GM12878 (cell line): ENCODE measurements at regions not wholly inside any gene's neighbourhood (a gene's known extent, or its start where the extent isn't known, plus 50 kb on each side); places are given as distances from the start of the nearest gene placed in this dataset.

Experiments used
- ATAC-seq: fragments of 200-7000 bp; cut with Tn5 transposase; 3 replicates; pipeline ENCODE4 v1.9.1; 2020; ENCODE audit warnings: mild to moderate bottlenecking, moderate library complexity
- BruUV-seq: library from RNA; stranded (reverse); fragments of 400-500 nt; replicated peaks from 2 replicates; lab custom pipeline; 2021; lab: Mats Ljungman, UMichigan
- CTCF ChIA-PET: fragments of 300-600 bp; sonication (Branson Sonifier 250); formaldehyde crosslinking; extraction: SDS; loops from one replicate; lab custom pipeline; 2021; ENCODE audit warnings: inconsistent platforms; lab: Yijun Ruan, JAX
- POLR2A ChIA-PET: fragments of 350-600 bp; formaldehyde crosslinking; extraction: SDS; loops from one replicate; lab custom pipeline; 2021; ENCODE audit warnings: inconsistent platforms; lab: Charles Lee
- RAD21 ChIA-PET: fragments of 300-600 bp; sonication (Branson Sonifier 250); formaldehyde crosslinking; loops from one replicate; lab custom pipeline; 2023; ENCODE audit warnings: antibody characterized with exemption; ENCODE audit not compliant: unreplicated experiment; lab: Charles Lee
- SMC1A ChIA-PET: fragments of 300-600 bp; sonication (Branson Sonifier 250); formaldehyde crosslinking; loops from one replicate; lab custom pipeline; 2023; ENCODE audit not compliant: unreplicated experiment, uncharacterized antibody; lab: Charles Lee
- DNase-seq: peaks from one replicate; pipeline ENCODE4 v3.0.0-alpha.2; 2011; ENCODE audit warnings: low read depth, low spot score
- FAIRE-seq: peaks from 3 replicates; lab custom pipeline; 2011; peaks lifted over from hg19 to GRCh38; lab: Jason Lieb, UNC
- H2AFZ ChIP-seq: 2 replicates; pipeline ENCODE4 v1.6.0; 2011; ENCODE audit warnings: low read depth, low read length, control low read depth; ENCODE audit not compliant: control insufficient read depth
- H3K27ac ChIP-seq: 2 replicates; pipeline ENCODE4 v1.5.1; 2011; ENCODE audit warnings: control low read depth; ENCODE audit not compliant: control insufficient read depth, insufficient read depth
- H3K27me3 ChIP-seq, 2 experiments: replicated peaks in 1 of 2; 2 replicates each; pipeline versions ENCODE4 v1.6.0 to v1.6.1; 2011; ENCODE audit warnings: low read length in 1 of 2; ENCODE audit not compliant: control insufficient read depth in 2 of 2, insufficient read depth in 2 of 2
- H3K36me3 ChIP-seq, 2 experiments: 2 replicates each; pipeline ENCODE4 v1.5.1; 2011; ENCODE audit warnings: low read length in 1 of 2; ENCODE audit not compliant: control insufficient read depth in 2 of 2, insufficient read depth in 2 of 2
- H3K4me1 ChIP-seq: 2 replicates; pipeline ENCODE4 v1.6.1; 2011; ENCODE audit warnings: mild to moderate bottlenecking, low read length, moderate library complexity, mixed read lengths; ENCODE audit not compliant: control insufficient read depth, insufficient read depth
- H3K4me2 ChIP-seq: 2 replicates; pipeline ENCODE4 v1.6.0; 2011; ENCODE audit warnings: control low read depth; ENCODE audit not compliant: control insufficient read depth, insufficient read depth
- H3K4me3 ChIP-seq: fragments of 200-600 bp; sonication (generic); 2 replicates; pipeline ENCODE4 v1.5.1; 2016
- H3K79me2 ChIP-seq: 2 replicates; pipeline ENCODE4 v1.6.0; 2011; ENCODE audit warnings: low read length; ENCODE audit not compliant: control insufficient read depth, insufficient read depth
- H3K9ac ChIP-seq: 2 replicates; pipeline ENCODE4 v1.8.0; 2011; ENCODE audit warnings: low read length, control low read depth, mixed read lengths; ENCODE audit not compliant: control insufficient read depth, insufficient read depth
- H3K9me3 ChIP-seq: replicated peaks from 3 replicates; pipeline ENCODE4 v1.5.1; 2011; ENCODE audit warnings: mild to moderate bottlenecking, low read length; ENCODE audit not compliant: control insufficient read depth, insufficient read depth
- H4K20me1 ChIP-seq: 2 replicates; pipeline ENCODE4 v1.6.0; 2011; ENCODE audit not compliant: control insufficient read depth, insufficient read depth
- BACH1 ChIP-seq: fragments of 450-650 bp; IDR thresholded peaks from 2 replicates; pipeline ENCODE4 v1.6.1; 2017; ENCODE audit warnings: mild to moderate bottlenecking, borderline replicate concordance
- BCLAF1 ChIP-seq: fragments of 450-650 bp; IDR thresholded peaks from 2 replicates; pipeline ENCODE4 v1.6.1; 2017; ENCODE audit warnings: antibody characterized with exemption, mild to moderate bottlenecking, moderate library complexity
- CHD1 ChIP-seq: IDR thresholded peaks from 2 replicates; pipeline ENCODE4 v1.6.1; 2012; ENCODE audit warnings: low read depth, low read length, improper control_type of control experiment
- DPF2 ChIP-seq: fragments of 450-650 bp; IDR thresholded peaks from 2 replicates; pipeline ENCODE4 v1.6.1; 2017; ENCODE audit warnings: mild to moderate bottlenecking
- FOXK2 ChIP-seq: fragments of 450-650 bp; IDR thresholded peaks from 2 replicates; pipeline ENCODE4 v1.6.1; 2017; ENCODE audit warnings: mild to moderate bottlenecking, moderate library complexity
- FOXM1 ChIP-seq: IDR thresholded peaks from 2 replicates; pipeline ENCODE4 v1.6.1; 2012; ENCODE audit warnings: low read depth, mild to moderate bottlenecking, inconsistent platforms, low read length, moderate library complexity
- HCFC1 ChIP-seq: fragments of 150-350 bp; IDR thresholded peaks from 2 replicates; pipeline ENCODE4 v1.6.1; 2014; ENCODE audit warnings: low read length
- IRF3 ChIP-seq: fragments of 450-650 bp; IDR thresholded peaks from 2 replicates; pipeline ENCODE4 v1.6.1; 2014; ENCODE audit warnings: mild to moderate bottlenecking
- NFXL1 ChIP-seq: fragments of 450-650 bp; IDR thresholded peaks from 2 replicates; pipeline ENCODE4 v1.6.1; 2017; ENCODE audit warnings: antibody characterized with exemption, mild to moderate bottlenecking, borderline replicate concordance
- NR2F1 ChIP-seq: fragments of 450-650 bp; conservative IDR thresholded peaks from 2 replicates; pipeline ENCODE4 v1.6.1; 2017; ENCODE audit warnings: mild to moderate bottlenecking
- PRDM15 ChIP-seq: fragments of 450-650 bp; formaldehyde crosslinking; IDR thresholded peaks from 2 replicates; pipeline ENCODE4 v1.4.0; 2020; ENCODE audit warnings: mild to moderate bottlenecking, moderate library complexity
- SMAD5 ChIP-seq: IDR thresholded peaks from 2 replicates; pipeline ENCODE4 v1.6.1; 2016; ENCODE audit warnings: antibody characterized with exemption, low read depth
- SREBF1 ChIP-seq: IDR thresholded peaks from 2 replicates; pipeline ENCODE4 v1.6.1; 2012; ENCODE audit warnings: mild to moderate bottlenecking, low read length
- SUPT20H ChIP-seq: IDR thresholded peaks from 2 replicates; pipeline ENCODE4 v1.6.1; 2011; ENCODE audit warnings: low read depth, mild to moderate bottlenecking, low read length, moderate library complexity, borderline replicate concordance; ENCODE audit not compliant: control insufficient read depth
- TBL1XR1 ChIP-seq: IDR thresholded peaks from 2 replicates; pipeline ENCODE4 v1.6.1; 2012; ENCODE audit warnings: low read depth, low read length, improper control_type of control experiment
- TCF12 ChIP-seq: IDR thresholded peaks from 2 replicates; pipeline ENCODE4 v1.6.1; 2011; ENCODE audit warnings: low read depth, mild to moderate bottlenecking, low read length
- WGBS: methylation state at CpG from one replicate; pipeline ENCODE4 v1.1.6; 2016; ENCODE audit warnings: low lambda C conversion rate; ENCODE audit not compliant: insufficient replicate concordance, insufficient coverage; ENCODE audit errors: missing lambda C conversion rate; 5-methylcytosine and 5-hydroxymethylcytosine counted together
- in situ Hi-C: fragments of 300-500 bp; cut with MboI; formaldehyde crosslinking; loops from 9 replicates; pipeline ENCODE4 v1.14.3; 2018; ENCODE audit warnings: mixed read lengths
- intact Hi-C: fragments of 100-400 bp; cut with micrococcal nuclease; formaldehyde crosslinking; loops from one replicate; pipeline ENCODE4 v1.14.2; 2022; ENCODE audit not compliant: unreplicated experiment

- no peak for TF ChIP-seq DPF2
These were observed 58.6 kb upstream of the ZBED3 start (continued) for GRCh38 chr5:77145666-77146065.

- WGBS, result 0% methylated on average over 1 of the region's 1 CpG
- FAIRE-seq, result no peak
- no peak overlapping the region for H3K9ac ChIP-seq
- ChIA-PET RAD21 (interaction anchor here (0.7 to 1.6 kb wide), 9 partner anchors 12 to 416 kb away, joined by 3 to 9 read pairs (median 5); partner anchors contain the start of gene WDR41), SMC1A (interaction anchor here (0.7 to 2.3 kb wide), 22 partner anchors 9 to 416 kb away, joined by 3 to 14 read pairs (median 3); partner anchors contain the start of genes WDR41 and ZBED3), POLR2A (no interaction called here), CTCF (interaction anchor here (0.8 to 4.6 kb wide), 20 partner anchors 9 to 416 kb away, joined by 3 to 35 read pairs (median 4); partner anchors contain the start of gene WDR41)
- no peak for ATAC-seq
- no peaks in the 10 kb centered on the region for H3K9me3 ChIP-seq
- no peak overlapping the region for H2AFZ ChIP-seq
- in situ Hi-C loops, result loop anchor here (10.0 kb wide), 1 partner anchor 350 kb away; the partner anchor contains the start of gene WDR41
- no peaks in the 10 kb centered on the region for H3K36me3 ChIP-seq
- H3K4me3 ChIP-seq, result no peak overlapping the region
- H3K4me2 ChIP-seq, result no peak overlapping the region
- H3K4me1 ChIP-seq, result no peaks in the 10 kb centered on the region
- H3K27me3 ChIP-seq, result no peaks in the 10 kb centered on the region
- no peak for DNase-seq
- no peaks in the 10 kb centered on the region for H3K79me2 ChIP-seq
- no TSS peak for BruUV-seq
- H4K20me1 ChIP-seq, result no peaks in the 10 kb centered on the region
- no peak overlapping the region for H3K27ac ChIP-seq
- intact Hi-C loops, result loop anchor here (1.0 to 5.0 kb wide), 3 partner anchors 277 to 348 kb away; partner anchors contain the start of gene WDR41
- TF ChIP-seq TBL1XR1 (no peak), NR2F1 (no peak), BCLAF1 (no peak), SMAD5 (no peak), BACH1 (no peak), CHD1 (no peak), FOXK2 (no peak), PRDM15 (CRISPR knock-in tag) (no peak), FOXM1 (no peak), IRF3 (no peak), SUPT20H (no peak), SREBF1 (no peak), HCFC1 (no peak), TCF12 (no peak), NFXL1 (no peak)
These were observed 57.7 kb upstream of the ZBED3 start for GRCh38 chr5:77144837-77145139.
